GM12874 (cell line): ENCODE measurements at regions not wholly inside any gene's neighbourhood (a gene's known extent, or its start where the extent isn't known, plus 50 kb on each side); places are given as distances from the start of the nearest gene placed in this dataset.

ENCODE experiments used
- TF ChIP-seq, protein P1 (sequence below): IDR thresholded peaks from 2 replicates; pipeline ENCODE4 v1.5.1; 2011; ENCODE audit warnings: low read depth, mild to moderate bottlenecking, control low read depth, low read length, moderate library complexity; ENCODE audit not compliant: insufficient read depth

DNA sequence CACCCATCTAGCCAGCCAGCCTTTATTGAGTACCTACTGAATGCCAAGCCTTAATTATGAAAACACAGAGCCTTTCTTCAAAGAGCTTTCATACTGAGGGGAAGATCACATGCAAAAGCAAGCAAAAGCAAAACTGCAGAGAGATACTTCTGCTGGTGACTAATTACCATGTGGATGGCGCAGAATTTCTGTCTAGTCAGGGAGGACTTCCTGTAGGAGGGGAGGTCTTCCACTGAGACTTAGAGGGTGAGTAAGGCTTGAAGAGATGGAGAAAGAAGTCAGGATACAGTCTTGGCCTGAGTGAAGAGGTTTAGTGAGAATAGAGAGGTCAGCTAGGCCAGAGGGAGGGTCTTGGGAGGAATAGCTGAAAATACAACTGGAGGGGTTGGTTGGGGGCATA is 53.9 kb upstream of the CCL2 start:
- TF ChIP-seq, protein P1, sequence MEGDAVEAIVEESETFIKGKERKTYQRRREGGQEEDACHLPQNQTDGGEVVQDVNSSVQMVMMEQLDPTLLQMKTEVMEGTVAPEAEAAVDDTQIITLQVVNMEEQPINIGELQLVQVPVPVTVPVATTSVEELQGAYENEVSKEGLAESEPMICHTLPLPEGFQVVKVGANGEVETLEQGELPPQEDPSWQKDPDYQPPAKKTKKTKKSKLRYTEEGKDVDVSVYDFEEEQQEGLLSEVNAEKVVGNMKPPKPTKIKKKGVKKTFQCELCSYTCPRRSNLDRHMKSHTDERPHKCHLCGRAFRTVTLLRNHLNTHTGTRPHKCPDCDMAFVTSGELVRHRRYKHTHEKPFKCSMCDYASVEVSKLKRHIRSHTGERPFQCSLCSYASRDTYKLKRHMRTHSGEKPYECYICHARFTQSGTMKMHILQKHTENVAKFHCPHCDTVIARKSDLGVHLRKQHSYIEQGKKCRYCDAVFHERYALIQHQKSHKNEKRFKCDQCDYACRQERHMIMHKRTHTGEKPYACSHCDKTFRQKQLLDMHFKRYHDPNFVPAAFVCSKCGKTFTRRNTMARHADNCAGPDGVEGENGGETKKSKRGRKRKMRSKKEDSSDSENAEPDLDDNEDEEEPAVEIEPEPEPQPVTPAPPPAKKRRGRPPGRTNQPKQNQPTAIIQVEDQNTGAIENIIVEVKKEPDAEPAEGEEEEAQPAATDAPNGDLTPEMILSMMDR, result no peak

GRCh38 chr17:34201767-34202166 is 53.3 kb upstream of the CCL2 start:
- TF ChIP-seq, protein P1, result no peak

DNA sequence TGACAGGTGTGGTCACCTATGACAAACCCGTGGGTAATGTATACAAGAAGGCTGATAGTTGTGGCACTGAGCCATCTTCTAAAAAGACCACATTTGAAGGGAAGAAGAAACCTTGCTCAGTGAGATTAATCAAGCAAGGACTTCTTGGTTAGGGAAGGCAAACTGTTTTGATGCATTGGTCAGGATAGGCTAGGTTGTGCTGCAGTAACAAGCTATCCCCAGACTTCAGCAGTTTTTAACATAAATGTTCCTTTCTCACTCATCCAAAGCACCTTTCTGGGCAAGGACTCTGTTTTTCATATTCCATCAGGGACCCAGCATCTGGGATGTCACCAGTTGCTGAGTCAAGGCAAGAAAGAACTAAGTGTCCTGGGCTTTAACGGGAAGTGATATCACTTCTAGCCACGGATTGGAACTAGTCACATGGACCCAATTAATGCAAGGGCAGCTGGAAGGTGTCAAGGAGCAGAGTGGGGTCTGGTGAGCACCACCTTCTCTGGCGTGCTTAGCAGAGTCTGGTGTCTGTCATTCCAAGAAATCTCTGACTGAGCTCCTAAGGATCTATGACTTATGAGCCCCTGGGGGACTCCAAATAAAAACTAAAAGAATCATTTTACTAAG is 52.0 kb upstream of the CCL2 start:
- TF ChIP-seq, protein P1, result no peak

DNA sequence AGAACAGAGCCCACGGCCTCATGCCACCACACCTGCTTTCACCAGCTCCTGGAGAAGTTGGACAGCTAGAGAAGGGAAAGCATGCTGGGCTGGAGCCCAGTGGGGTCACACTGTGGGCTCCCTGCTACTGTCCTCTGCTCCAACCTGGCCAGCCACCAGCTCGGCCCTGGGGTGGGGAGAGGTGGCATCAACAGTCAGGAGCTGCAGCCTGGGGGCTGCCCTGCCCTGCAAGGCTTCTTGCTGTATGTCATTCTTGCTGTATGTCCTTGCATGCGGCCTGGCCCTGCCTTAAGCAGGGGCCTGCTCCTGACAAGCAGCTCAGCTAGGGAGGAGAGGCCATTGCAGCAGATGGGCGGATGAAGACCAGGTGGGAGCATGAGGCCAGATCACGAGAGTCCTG is 50.7 kb upstream of the CCL2 start:
- TF ChIP-seq, protein P1, result no peak
